SK-N-SH (cell line): ENCODE measurements at regions not wholly inside any gene's neighbourhood (a gene's known extent, or its start where the extent isn't known, plus 50 kb on each side); places are given as distances from the start of the nearest gene placed in this dataset.

Source experiments
- CTCF ChIA-PET: fragments of 300-600, 350-600 bp; formaldehyde crosslinking; extraction: SDS; loops from one replicate; lab custom pipeline; 2021; lab: Yijun Ruan, JAX
- POLR2A ChIA-PET: fragments of 350-600 bp; sonication (Branson Sonifier 250); formaldehyde crosslinking; extraction: SDS; loops from one replicate; lab custom pipeline; 2020; ENCODE audit warnings: antibody characterized with exemption, inconsistent platforms; lab: Yijun Ruan, JAX
- DNase-seq: peaks from one replicate; pipeline ENCODE4 v3.0.0; 2012
- H2AFZ ChIP-seq: fragments of 200-600 bp; sonication (generic); 2 replicates; pipeline ENCODE4 v1.8.1; 2016; ENCODE audit warnings: antibody characterized with exemption, mild to moderate bottlenecking, low read depth
- H3F3A ChIP-seq: fragments of 200-600 bp; sonication (generic); replicated peaks from 2 replicates; pipeline ENCODE3; 2016; ENCODE audit warnings: antibody characterized with exemption, mild to moderate bottlenecking; ENCODE audit not compliant: insufficient read depth
- H3K27ac ChIP-seq, 2 experiments: fragments of 200-500 bp in 1 of 2; fragments of 200-600 bp in 1 of 2; sonication (Bioruptor generic) in 1 of 2; sonication (generic), shearing (Covaris generic) in 1 of 2; 2 replicates each; pipeline versions ENCODE4 v1.5.1 to v1.6.1; 2014 to 2016; ENCODE audit warnings: low read depth in 2 of 2, inconsistent platforms in 1 of 2, low read length in 1 of 2, mild to moderate bottlenecking in 1 of 2, mixed read lengths in 1 of 2
- H3K27me3 ChIP-seq: fragments of 200-600 bp; sonication (generic), shearing (Covaris generic); 2 replicates; pipeline ENCODE4 v1.6.1; 2016; ENCODE audit warnings: mixed run types; ENCODE audit not compliant: insufficient read depth
- H3K36me3 ChIP-seq, 2 experiments: fragments of 200-500 bp in 1 of 2; fragments of 200-600 bp in 1 of 2; sonication (Bioruptor generic) in 1 of 2; sonication (generic) in 1 of 2; replicated peaks in 1 of 2; 2 replicates each; pipeline versions ENCODE3 to v1.5.1; 2014 to 2016; ENCODE audit warnings: low read length in 1 of 2, mild to moderate bottlenecking in 1 of 2; ENCODE audit not compliant: insufficient read depth in 2 of 2, control insufficient read depth in 1 of 2
- H3K4me1 ChIP-seq, 2 experiments: fragments of 200-500 bp in 1 of 2; fragments of 200-600 bp in 1 of 2; sonication (Bioruptor generic) in 1 of 2; sonication (generic), shearing (Covaris generic) in 1 of 2; 2 replicates each; pipeline versions ENCODE4 v1.5.1 to v1.6.1; 2014 to 2016; ENCODE audit warnings: low read depth in 1 of 2, low read length in 1 of 2, mixed run types in 1 of 2; ENCODE audit not compliant: insufficient read depth in 2 of 2, control insufficient read depth in 1 of 2
- H3K4me2 ChIP-seq: fragments of 200-600 bp; sonication (generic), shearing (Covaris generic); 2 replicates; pipeline ENCODE4 v1.6.1; 2017; ENCODE audit warnings: mixed run types
- H3K4me3 ChIP-seq, 2 experiments: fragments of 200-500 bp in 1 of 2; fragments of 200-600 bp in 1 of 2; sonication (Bioruptor generic) in 1 of 2; sonication (generic), shearing (Covaris generic) in 1 of 2; 2 replicates each; pipeline versions ENCODE4 v1.5.1 to v1.8.1; 2014 to 2016; ENCODE audit warnings: low read depth in 2 of 2, inconsistent platforms in 1 of 2, low read length in 1 of 2, mild to moderate bottlenecking in 1 of 2, mixed read lengths in 1 of 2, moderate library complexity in 1 of 2
- H3K79me2 ChIP-seq: fragments of 200-600 bp; sonication (generic); 2 replicates; pipeline ENCODE4 v1.8.1; 2017; ENCODE audit warnings: mild to moderate bottlenecking; ENCODE audit not compliant: insufficient read depth
- H3K9ac ChIP-seq: fragments of 200-600 bp; sonication (generic); 2 replicates; pipeline ENCODE4 v1.6.1; 2017; ENCODE audit warnings: mixed run types
- H3K9me2 ChIP-seq: fragments of 200-600 bp; sonication (generic); 2 replicates; pipeline ENCODE4 v1.6.1; 2017; ENCODE audit warnings: mixed run types
- H3K9me3 ChIP-seq: fragments of 200-600 bp; sonication (generic); 2 replicates; pipeline ENCODE4 v1.6.1; 2017; ENCODE audit warnings: mixed run types, mild to moderate bottlenecking, moderate library complexity
- H4K20me1 ChIP-seq: fragments of 200-600 bp; sonication (generic); 2 replicates; pipeline ENCODE4 v1.6.1; 2017; ENCODE audit warnings: mild to moderate bottlenecking, mixed run types; ENCODE audit not compliant: insufficient read depth
- CHD2 ChIP-seq: fragments of 150-350 bp; IDR thresholded peaks from 2 replicates; pipeline ENCODE4 v1.6.1; 2018; ENCODE audit warnings: low read length; ENCODE audit not compliant: partially characterized antibody
- EP300 ChIP-seq, 2 experiments: IDR thresholded peaks; 2 replicates each; pipeline versions ENCODE4 v1.4.0 to v1.6.1; 2012; ENCODE audit warnings: borderline replicate concordance in 1 of 2, low read depth in 1 of 2, low read length in 1 of 2
- EZH2phosphoT487 ChIP-seq: fragments of 200-600 bp; sonication (generic); IDR thresholded peaks from 2 replicates; pipeline ENCODE4 v1.6.1; 2017; ENCODE audit warnings: low read depth, mixed run types, mild to moderate bottlenecking, antibody characterized with exemption, moderate library complexity, borderline replicate concordance
- MEF2A ChIP-seq: IDR thresholded peaks from 2 replicates; pipeline ENCODE4 v1.4.0; 2012; ENCODE audit warnings: low read depth, borderline replicate concordance
- MXI1 ChIP-seq: IDR thresholded peaks from 2 replicates; pipeline ENCODE4 v1.6.1; 2012; ENCODE audit warnings: mild to moderate bottlenecking, low read depth, low read length, improper control_type of control experiment
- NRF1 ChIP-seq: IDR thresholded peaks from 2 replicates; pipeline ENCODE4 v1.6.1; 2012; ENCODE audit warnings: low read depth, mild to moderate bottlenecking, low read length
- RAD21 ChIP-seq: IDR thresholded peaks from 2 replicates; pipeline ENCODE4 v1.6.1; 2012; ENCODE audit warnings: mild to moderate bottlenecking, low read length
- RCOR1 ChIP-seq: fragments of 150-350 bp; IDR thresholded peaks from 2 replicates; pipeline ENCODE4 v1.6.1; 2017; ENCODE audit warnings: antibody characterized with exemption, low read length
- RFX5 ChIP-seq: IDR thresholded peaks from 2 replicates; pipeline ENCODE4 v1.6.1; 2012; ENCODE audit warnings: mild to moderate bottlenecking, improper control_type of control experiment, low read length
- RXRA ChIP-seq: IDR thresholded peaks from 2 replicates; pipeline ENCODE4 v1.4.0; 2012; ENCODE audit warnings: low read depth, mild to moderate bottlenecking, borderline replicate concordance
- TEAD4 ChIP-seq: IDR thresholded peaks from 2 replicates; pipeline ENCODE4 v1.4.0; 2012; ENCODE audit warnings: mild to moderate bottlenecking, borderline replicate concordance; ENCODE audit not compliant: insufficient read depth
- YY1 ChIP-seq: IDR thresholded peaks from 2 replicates; pipeline ENCODE4 v1.4.0; 2012; ENCODE audit warnings: low read depth, mild to moderate bottlenecking
- WGBS: methylation state at CpG from one replicate; pipeline ENCODE4 v1.1.6; 2017; ENCODE audit warnings: low lambda C conversion rate; 5-methylcytosine and 5-hydroxymethylcytosine counted together
- TF ChIP-seq, protein P1 (sequence below): IDR thresholded peaks from 2 replicates; pipeline ENCODE4; 2012
- TF ChIP-seq, protein P2 (sequence below): fragments of 150-350 bp; IDR thresholded peaks from 2 replicates; pipeline ENCODE4 v1.6.1; 2017; ENCODE audit warnings: antibody characterized with exemption, low read length, low read depth, borderline replicate concordance
- TF ChIP-seq, protein P3 (sequence below): IDR thresholded peaks from 2 replicates; pipeline ENCODE4 v1.4.0; 2012; ENCODE audit warnings: low read depth, borderline replicate concordance
- TF ChIP-seq, protein P4 (sequence below): fragments of 200-600 bp; sonication (generic); IDR thresholded peaks from 2 replicates; pipeline ENCODE4 v1.6.1; 2017; ENCODE audit warnings: antibody characterized with exemption, mild to moderate bottlenecking, moderate library complexity
- TF ChIP-seq, protein P5 (sequence below): fragments of 150-350 bp; IDR thresholded peaks from 2 replicates; pipeline ENCODE4 v1.6.1; 2016; ENCODE audit warnings: mild to moderate bottlenecking, low read depth, low read length
- TF ChIP-seq, protein P6 (sequence below): IDR thresholded peaks from 2 replicates; pipeline ENCODE4 v1.6.1; 2012; ENCODE audit warnings: mild to moderate bottlenecking, low read depth, low read length, moderate library complexity
- TF ChIP-seq, protein P7 (sequence below): IDR thresholded peaks from 2 replicates; pipeline ENCODE4 v1.4.0; 2012; ENCODE audit warnings: low read depth
- TF ChIP-seq, protein P8 (sequence below): IDR thresholded peaks from 2 replicates; pipeline ENCODE4 v1.4.0; 2012; ENCODE audit warnings: low read depth, borderline replicate concordance

DNA sequence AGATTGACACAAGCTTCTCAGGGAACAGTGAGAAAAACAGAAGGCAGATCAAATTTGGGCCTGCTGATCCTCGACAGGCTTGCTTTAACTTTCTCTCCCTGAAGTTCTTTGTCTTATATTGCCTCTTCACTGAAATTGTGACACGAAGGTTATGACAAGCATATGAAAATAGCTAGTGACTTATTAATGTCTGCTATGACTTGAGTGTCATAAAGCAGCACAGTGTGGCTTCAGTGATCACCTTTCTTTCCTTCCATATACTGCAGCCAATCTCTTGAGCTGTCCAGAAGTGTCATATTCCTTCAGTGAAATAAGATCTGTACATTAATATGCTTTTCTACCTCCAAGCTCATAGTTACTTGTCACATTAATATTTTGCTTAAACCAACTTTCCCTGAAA is 870.2 kb downstream of the C4orf33 start:
- DNase-seq: no peak
- ChIA-PET POLR2A (no interaction called here), CTCF (no interaction called here)
- TF ChIP-seq, protein P1, sequence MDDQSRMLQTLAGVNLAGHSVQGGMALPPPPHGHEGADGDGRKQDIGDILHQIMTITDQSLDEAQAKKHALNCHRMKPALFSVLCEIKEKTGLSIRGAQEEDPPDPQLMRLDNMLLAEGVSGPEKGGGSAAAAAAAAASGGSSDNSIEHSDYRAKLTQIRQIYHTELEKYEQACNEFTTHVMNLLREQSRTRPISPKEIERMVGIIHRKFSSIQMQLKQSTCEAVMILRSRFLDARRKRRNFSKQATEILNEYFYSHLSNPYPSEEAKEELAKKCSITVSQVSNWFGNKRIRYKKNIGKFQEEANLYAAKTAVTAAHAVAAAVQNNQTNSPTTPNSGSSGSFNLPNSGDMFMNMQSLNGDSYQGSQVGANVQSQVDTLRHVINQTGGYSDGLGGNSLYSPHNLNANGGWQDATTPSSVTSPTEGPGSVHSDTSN: no peak
- TF ChIP-seq, protein P2, sequence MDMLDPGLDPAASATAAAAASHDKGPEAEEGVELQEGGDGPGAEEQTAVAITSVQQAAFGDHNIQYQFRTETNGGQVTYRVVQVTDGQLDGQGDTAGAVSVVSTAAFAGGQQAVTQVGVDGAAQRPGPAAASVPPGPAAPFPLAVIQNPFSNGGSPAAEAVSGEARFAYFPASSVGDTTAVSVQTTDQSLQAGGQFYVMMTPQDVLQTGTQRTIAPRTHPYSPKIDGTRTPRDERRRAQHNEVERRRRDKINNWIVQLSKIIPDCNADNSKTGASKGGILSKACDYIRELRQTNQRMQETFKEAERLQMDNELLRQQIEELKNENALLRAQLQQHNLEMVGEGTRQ: no peak
- TF ChIP-seq RAD21 (no peak), MEF2A (no peak), CHD2 (no peak), RCOR1 (no peak), EP300 (IDR thresholded peaks at IDR 0.05; ENCODE audit: borderline replicate concordance in 1 of 2, low read depth in 1 of 2, low read length in 1 of 2) (no peak), NRF1 (no peak), YY1 (no peak), RXRA (no peak), EZH2phosphoT487 (no peak), MXI1 (no peak), RFX5 (no peak), TEAD4 (no peak)
- TF ChIP-seq, protein P3, sequence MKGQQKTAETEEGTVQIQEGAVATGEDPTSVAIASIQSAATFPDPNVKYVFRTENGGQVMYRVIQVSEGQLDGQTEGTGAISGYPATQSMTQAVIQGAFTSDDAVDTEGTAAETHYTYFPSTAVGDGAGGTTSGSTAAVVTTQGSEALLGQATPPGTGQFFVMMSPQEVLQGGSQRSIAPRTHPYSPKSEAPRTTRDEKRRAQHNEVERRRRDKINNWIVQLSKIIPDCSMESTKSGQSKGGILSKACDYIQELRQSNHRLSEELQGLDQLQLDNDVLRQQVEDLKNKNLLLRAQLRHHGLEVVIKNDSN: no peak
- TF ChIP-seq, protein P4, sequence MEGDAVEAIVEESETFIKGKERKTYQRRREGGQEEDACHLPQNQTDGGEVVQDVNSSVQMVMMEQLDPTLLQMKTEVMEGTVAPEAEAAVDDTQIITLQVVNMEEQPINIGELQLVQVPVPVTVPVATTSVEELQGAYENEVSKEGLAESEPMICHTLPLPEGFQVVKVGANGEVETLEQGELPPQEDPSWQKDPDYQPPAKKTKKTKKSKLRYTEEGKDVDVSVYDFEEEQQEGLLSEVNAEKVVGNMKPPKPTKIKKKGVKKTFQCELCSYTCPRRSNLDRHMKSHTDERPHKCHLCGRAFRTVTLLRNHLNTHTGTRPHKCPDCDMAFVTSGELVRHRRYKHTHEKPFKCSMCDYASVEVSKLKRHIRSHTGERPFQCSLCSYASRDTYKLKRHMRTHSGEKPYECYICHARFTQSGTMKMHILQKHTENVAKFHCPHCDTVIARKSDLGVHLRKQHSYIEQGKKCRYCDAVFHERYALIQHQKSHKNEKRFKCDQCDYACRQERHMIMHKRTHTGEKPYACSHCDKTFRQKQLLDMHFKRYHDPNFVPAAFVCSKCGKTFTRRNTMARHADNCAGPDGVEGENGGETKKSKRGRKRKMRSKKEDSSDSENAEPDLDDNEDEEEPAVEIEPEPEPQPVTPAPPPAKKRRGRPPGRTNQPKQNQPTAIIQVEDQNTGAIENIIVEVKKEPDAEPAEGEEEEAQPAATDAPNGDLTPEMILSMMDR: no peak
- TF ChIP-seq, protein P5, sequence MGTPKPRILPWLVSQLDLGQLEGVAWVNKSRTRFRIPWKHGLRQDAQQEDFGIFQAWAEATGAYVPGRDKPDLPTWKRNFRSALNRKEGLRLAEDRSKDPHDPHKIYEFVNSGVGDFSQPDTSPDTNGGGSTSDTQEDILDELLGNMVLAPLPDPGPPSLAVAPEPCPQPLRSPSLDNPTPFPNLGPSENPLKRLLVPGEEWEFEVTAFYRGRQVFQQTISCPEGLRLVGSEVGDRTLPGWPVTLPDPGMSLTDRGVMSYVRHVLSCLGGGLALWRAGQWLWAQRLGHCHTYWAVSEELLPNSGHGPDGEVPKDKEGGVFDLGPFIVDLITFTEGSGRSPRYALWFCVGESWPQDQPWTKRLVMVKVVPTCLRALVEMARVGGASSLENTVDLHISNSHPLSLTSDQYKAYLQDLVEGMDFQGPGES: no peak
- TF ChIP-seq, protein P6, sequence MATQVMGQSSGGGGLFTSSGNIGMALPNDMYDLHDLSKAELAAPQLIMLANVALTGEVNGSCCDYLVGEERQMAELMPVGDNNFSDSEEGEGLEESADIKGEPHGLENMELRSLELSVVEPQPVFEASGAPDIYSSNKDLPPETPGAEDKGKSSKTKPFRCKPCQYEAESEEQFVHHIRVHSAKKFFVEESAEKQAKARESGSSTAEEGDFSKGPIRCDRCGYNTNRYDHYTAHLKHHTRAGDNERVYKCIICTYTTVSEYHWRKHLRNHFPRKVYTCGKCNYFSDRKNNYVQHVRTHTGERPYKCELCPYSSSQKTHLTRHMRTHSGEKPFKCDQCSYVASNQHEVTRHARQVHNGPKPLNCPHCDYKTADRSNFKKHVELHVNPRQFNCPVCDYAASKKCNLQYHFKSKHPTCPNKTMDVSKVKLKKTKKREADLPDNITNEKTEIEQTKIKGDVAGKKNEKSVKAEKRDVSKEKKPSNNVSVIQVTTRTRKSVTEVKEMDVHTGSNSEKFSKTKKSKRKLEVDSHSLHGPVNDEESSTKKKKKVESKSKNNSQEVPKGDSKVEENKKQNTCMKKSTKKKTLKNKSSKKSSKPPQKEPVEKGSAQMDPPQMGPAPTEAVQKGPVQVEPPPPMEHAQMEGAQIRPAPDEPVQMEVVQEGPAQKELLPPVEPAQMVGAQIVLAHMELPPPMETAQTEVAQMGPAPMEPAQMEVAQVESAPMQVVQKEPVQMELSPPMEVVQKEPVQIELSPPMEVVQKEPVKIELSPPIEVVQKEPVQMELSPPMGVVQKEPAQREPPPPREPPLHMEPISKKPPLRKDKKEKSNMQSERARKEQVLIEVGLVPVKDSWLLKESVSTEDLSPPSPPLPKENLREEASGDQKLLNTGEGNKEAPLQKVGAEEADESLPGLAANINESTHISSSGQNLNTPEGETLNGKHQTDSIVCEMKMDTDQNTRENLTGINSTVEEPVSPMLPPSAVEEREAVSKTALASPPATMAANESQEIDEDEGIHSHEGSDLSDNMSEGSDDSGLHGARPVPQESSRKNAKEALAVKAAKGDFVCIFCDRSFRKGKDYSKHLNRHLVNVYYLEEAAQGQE: no peak
- TF ChIP-seq, protein P7, sequence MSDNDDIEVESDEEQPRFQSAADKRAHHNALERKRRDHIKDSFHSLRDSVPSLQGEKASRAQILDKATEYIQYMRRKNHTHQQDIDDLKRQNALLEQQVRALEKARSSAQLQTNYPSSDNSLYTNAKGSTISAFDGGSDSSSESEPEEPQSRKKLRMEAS: no peak
- TF ChIP-seq, protein P8, sequence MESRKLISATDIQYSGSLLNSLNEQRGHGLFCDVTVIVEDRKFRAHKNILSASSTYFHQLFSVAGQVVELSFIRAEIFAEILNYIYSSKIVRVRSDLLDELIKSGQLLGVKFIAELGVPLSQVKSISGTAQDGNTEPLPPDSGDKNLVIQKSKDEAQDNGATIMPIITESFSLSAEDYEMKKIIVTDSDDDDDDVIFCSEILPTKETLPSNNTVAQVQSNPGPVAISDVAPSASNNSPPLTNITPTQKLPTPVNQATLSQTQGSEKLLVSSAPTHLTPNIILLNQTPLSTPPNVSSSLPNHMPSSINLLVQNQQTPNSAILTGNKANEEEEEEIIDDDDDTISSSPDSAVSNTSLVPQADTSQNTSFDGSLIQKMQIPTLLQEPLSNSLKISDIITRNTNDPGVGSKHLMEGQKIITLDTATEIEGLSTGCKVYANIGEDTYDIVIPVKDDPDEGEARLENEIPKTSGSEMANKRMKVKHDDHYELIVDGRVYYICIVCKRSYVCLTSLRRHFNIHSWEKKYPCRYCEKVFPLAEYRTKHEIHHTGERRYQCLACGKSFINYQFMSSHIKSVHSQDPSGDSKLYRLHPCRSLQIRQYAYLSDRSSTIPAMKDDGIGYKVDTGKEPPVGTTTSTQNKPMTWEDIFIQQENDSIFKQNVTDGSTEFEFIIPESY: no peak
- H3K36me3 ChIP-seq: no peaks in the 10 kb centered on the region
- no peak overlapping the region for H3K9ac ChIP-seq
- H3K9me3 ChIP-seq: no peaks in the 10 kb centered on the region
- H3K4me2 ChIP-seq: no peak overlapping the region
- no peak overlapping the region for H3K4me3 ChIP-seq
- H3K27ac ChIP-seq: no peak overlapping the region
- no peaks in the 10 kb centered on the region for H3K9me2 ChIP-seq
- H3K79me2 ChIP-seq: no peaks in the 10 kb centered on the region
- H4K20me1 ChIP-seq: no peaks in the 10 kb centered on the region
- 4% methylated on average over 2 of the region's 2 CpGs for WGBS
- H3F3A ChIP-seq: no peaks in the 10 kb centered on the region
- no peak overlapping the region for H2AFZ ChIP-seq
- H3K4me1 ChIP-seq: no peaks in the 10 kb centered on the region
- no peaks in the 10 kb centered on the region; the same call in 1 of the 2 replicates for H3K27me3 ChIP-seq
